Calu3 (cell line): ENCODE measurements at regions not wholly inside any gene's neighbourhood (a gene's known extent, or its start where the extent isn't known, plus 50 kb on each side); places are given as distances from the start of the nearest gene placed in this dataset.

Experiments
- BruUV-seq: library from RNA; stranded (reverse); fragments of 400-500 nt; replicated peaks from 2 replicates; lab custom pipeline; 2021; lab: Mats Ljungman, UMichigan
- CTCF ChIA-PET: fragments of 300-600 bp; sonication (Branson Sonifier 250); formaldehyde crosslinking; loops from one replicate; lab custom pipeline; 2022; ENCODE audit warnings: antibody characterized with exemption; lab: Charles Lee
- DNase-seq: peaks from one replicate; pipeline ENCODE4 v3.0.0; 2022
- H3K27ac Mint-ChIP-seq: one replicate; pipeline ENCODE4 v1.8.0; 2022; ENCODE audit warnings: mixed read lengths; ENCODE audit not compliant: unreplicated experiment
- H3K27me3 Mint-ChIP-seq: one replicate; pipeline ENCODE4 v1.8.0; 2022; ENCODE audit warnings: mixed read lengths; ENCODE audit not compliant: unreplicated experiment
- H3K36me3 Mint-ChIP-seq: one replicate; pipeline ENCODE4 v1.8.0; 2022; ENCODE audit warnings: mild to moderate bottlenecking, moderate library complexity, mixed read lengths; ENCODE audit not compliant: insufficient read depth, unreplicated experiment
- H3K4me1 Mint-ChIP-seq: one replicate; pipeline ENCODE4 v1.8.0; 2022; ENCODE audit warnings: mild to moderate bottlenecking, low read depth, mixed read lengths; ENCODE audit not compliant: unreplicated experiment
- H3K4me3 Mint-ChIP-seq: one replicate; pipeline ENCODE4 v1.8.0; 2022; ENCODE audit warnings: mild to moderate bottlenecking, low read depth, moderate library complexity, mixed read lengths; ENCODE audit not compliant: unreplicated experiment
- H3K9me3 Mint-ChIP-seq: one replicate; pipeline ENCODE4 v1.8.0; 2022; ENCODE audit warnings: low read depth, mixed read lengths; ENCODE audit not compliant: unreplicated experiment
- intact Hi-C: fragments of 100-400 bp; cut with micrococcal nuclease; formaldehyde crosslinking; loops from one replicate; pipeline ENCODE4 v1.10.0; 2022; ENCODE audit not compliant: unreplicated experiment
- TF ChIP-seq, protein P1 (sequence below): fragments of 200-600 bp; IDR thresholded peaks from one replicate; pipeline ENCODE4 v1.8.0; 2022; ENCODE audit warnings: antibody characterized with exemption; ENCODE audit not compliant: unreplicated experiment

DNA sequence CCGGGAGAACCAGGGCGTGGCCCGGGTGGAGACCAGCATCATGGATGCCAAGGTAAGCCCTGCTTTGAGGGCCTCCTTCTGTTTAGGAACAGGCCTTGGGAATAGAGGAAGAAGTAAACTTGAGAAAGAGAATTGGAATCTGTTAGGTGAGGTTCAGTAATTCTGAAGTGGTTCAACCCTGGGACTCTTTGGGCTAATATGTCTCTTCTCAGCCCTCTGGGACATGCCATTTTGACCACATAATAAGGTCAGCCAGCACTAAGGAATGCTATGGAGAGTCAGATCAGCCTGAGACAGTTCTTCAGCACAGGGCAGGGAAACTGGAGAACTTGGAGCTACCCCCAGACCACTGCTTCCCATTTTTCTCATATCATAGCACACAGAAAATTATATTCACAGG lies 63.3 kb upstream of the PRPS1 start:
- CTCF ChIA-PET = no interaction called here
- peaks cover 13% of the 10 kb centered on the region for H3K4me1 Mint-ChIP-seq
- H3K4me3 Mint-ChIP-seq = no peak overlapping the region
- TF ChIP-seq, protein P1, sequence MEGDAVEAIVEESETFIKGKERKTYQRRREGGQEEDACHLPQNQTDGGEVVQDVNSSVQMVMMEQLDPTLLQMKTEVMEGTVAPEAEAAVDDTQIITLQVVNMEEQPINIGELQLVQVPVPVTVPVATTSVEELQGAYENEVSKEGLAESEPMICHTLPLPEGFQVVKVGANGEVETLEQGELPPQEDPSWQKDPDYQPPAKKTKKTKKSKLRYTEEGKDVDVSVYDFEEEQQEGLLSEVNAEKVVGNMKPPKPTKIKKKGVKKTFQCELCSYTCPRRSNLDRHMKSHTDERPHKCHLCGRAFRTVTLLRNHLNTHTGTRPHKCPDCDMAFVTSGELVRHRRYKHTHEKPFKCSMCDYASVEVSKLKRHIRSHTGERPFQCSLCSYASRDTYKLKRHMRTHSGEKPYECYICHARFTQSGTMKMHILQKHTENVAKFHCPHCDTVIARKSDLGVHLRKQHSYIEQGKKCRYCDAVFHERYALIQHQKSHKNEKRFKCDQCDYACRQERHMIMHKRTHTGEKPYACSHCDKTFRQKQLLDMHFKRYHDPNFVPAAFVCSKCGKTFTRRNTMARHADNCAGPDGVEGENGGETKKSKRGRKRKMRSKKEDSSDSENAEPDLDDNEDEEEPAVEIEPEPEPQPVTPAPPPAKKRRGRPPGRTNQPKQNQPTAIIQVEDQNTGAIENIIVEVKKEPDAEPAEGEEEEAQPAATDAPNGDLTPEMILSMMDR = no peak
- H3K36me3 Mint-ChIP-seq = no peaks in the 10 kb centered on the region
- no peaks in the 10 kb centered on the region for H3K27me3 Mint-ChIP-seq
- BruUV-seq = no TSS peak
- DNase-seq = no peak
- no peak overlapping the region for H3K27ac Mint-ChIP-seq
- no peaks in the 10 kb centered on the region for H3K9me3 Mint-ChIP-seq
- intact Hi-C loops = no loop called here

DNA sequence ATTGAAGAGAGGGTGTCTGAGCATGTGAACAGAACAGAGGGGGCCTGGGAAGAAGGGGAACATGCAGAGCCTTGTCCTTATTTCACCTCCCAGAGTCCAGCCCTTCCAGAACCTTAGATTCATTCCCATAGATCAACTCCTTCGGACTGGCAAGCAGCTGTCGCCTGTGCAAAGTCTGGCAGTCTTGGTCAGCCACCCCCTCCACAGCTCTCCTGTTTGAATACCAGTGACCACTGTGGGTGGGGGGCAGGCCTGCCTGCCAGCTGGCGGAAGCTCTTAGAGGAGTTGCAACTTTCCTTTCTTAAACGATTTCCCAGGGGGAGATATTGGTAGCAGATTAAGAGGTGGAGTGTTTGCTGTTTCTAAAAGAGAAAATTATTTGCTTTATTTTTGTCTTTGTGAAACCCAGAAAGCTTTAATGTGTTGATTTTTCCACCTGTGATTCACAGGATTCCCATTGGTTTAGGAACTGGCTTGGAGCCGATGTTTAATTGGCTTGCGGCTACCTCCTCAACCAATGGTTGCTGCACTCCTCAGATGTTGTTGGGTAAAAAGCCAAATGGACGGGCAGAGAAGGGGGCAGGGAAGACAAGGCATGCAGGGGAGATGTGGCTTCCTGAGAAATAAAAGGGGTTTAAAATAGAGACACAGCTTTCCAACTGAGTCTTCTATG lies 62.2 kb upstream of the PRPS1 start:
- BruUV-seq = no TSS peak
- TF ChIP-seq, protein P1 = no peak
- CTCF ChIA-PET = interaction anchor here (0.7 kb wide), 1 partner anchor 331 kb away, joined by 3 read pairs; no protein-coding TSS in a partner anchor
- Mint-ChIP-seq H3K36me3 (no peaks in the 10 kb centered on the region), H3K9me3 (no peaks in the 10 kb centered on the region), H3K4me1 (peaks cover 13% of the 10 kb centered on the region), H3K27me3 (no peaks in the 10 kb centered on the region), H3K27ac (no peak overlapping the region), H3K4me3 (no peak overlapping the region)
- intact Hi-C loops = no loop called here
- DNase-seq = peak; percentile 11

DNA sequence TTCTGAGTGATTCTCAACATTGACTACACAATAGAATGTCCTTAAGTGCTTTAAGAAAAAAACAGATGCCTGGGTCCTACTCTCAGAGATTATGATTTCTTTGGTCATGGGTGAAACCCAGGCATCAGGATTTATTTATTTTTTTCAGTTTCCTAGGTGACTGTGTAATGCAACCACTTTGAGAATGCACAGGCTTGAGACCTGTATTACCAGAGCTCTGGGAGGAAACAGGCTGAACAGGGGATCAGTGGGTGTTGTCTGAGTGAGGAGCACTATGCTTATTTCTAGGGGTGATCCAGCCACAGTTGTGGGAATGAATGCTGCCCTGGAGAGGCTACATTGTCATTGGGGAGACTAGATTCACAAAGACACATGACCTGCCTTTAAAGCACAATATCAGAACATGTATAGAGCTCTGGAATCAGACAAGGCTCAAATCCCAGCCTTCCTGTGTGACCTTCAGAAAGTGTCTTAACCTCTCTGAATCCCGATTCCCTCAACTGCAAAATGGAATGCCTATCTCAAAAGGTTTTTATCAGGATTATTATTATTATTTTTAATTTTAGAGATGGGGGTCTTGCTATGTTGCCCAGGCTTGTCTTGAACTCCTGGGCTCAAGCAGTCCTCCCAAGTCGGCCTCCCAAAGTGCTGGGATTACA lies 61.6 kb upstream of the PRPS1 start:
- CTCF ChIA-PET = interaction anchor here (0.7 kb wide), 1 partner anchor 331 kb away, joined by 3 read pairs; no protein-coding TSS in a partner anchor
- Mint-ChIP-seq H3K9me3 (no peaks in the 10 kb centered on the region), H3K27me3 (no peaks in the 10 kb centered on the region), H3K4me1 (peaks cover 13% of the 10 kb centered on the region), H3K4me3 (no peak overlapping the region), H3K27ac (no peak overlapping the region), H3K36me3 (no peaks in the 10 kb centered on the region)
- no TSS peak for BruUV-seq
- intact Hi-C loops = no loop called here
- TF ChIP-seq, protein P1 = no peak
- DNase-seq = no peak

DNA sequence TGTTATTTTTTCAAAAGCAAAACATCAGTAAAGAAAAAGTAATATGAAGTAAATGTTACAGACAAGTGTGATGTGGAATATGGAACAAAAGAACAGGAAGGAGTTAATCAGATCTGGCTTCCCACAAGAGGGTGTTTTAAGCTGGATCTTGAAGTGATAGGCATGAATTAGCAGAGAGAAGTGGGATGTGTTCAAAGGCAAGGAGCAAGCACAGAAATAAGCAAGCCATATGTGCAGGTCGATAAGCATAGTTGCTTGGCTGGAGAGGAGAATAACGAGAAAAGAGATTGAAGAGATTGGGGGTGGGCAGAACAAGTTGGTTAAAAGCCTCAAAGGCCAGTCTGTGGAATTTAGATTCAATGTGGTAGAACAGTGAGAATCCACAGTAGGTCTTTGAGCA lies 60.9 kb upstream of the PRPS1 start:
- peaks cover 4% of the 10 kb centered on the region for H3K9me3 Mint-ChIP-seq
- H3K27me3 Mint-ChIP-seq = no peaks in the 10 kb centered on the region
- intact Hi-C loops = no loop called here
- DNase-seq = no peak
- H3K36me3 Mint-ChIP-seq = no peaks in the 10 kb centered on the region
- H3K4me3 Mint-ChIP-seq = no peak overlapping the region
- no TSS peak for BruUV-seq
- H3K4me1 Mint-ChIP-seq = peaks cover 12% of the 10 kb centered on the region
- no peak overlapping the region for H3K27ac Mint-ChIP-seq
- TF ChIP-seq, protein P1 = no peak
- CTCF ChIA-PET = no interaction called here
